GM12878 (cell line): ENCODE measurements at regions not wholly inside any gene's neighbourhood (a gene's known extent, or its start where the extent isn't known, plus 50 kb on each side); places are given as distances from the start of the nearest gene placed in this dataset.
A peak's percentile ranks its signal among the peaks of the same experiment; 100 is the strongest.

Source experiments
- ATAC-seq: fragments of 200-7000 bp; cut with Tn5 transposase; 3 replicates; pipeline ENCODE4 v1.9.1; 2020; ENCODE audit warnings: mild to moderate bottlenecking, moderate library complexity
- BruUV-seq: library from RNA; stranded (reverse); fragments of 400-500 nt; replicated peaks from 2 replicates; lab custom pipeline; 2021; lab: Mats Ljungman, UMichigan
- CTCF ChIA-PET: fragments of 300-600 bp; sonication (Branson Sonifier 250); formaldehyde crosslinking; extraction: SDS; loops from one replicate; lab custom pipeline; 2021; ENCODE audit warnings: inconsistent platforms; lab: Yijun Ruan, JAX
- POLR2A ChIA-PET: fragments of 350-600 bp; formaldehyde crosslinking; extraction: SDS; loops from one replicate; lab custom pipeline; 2021; ENCODE audit warnings: inconsistent platforms; lab: Charles Lee
- RAD21 ChIA-PET: fragments of 300-600 bp; sonication (Branson Sonifier 250); formaldehyde crosslinking; loops from one replicate; lab custom pipeline; 2023; ENCODE audit warnings: antibody characterized with exemption; ENCODE audit not compliant: unreplicated experiment; lab: Charles Lee
- SMC1A ChIA-PET: fragments of 300-600 bp; sonication (Branson Sonifier 250); formaldehyde crosslinking; loops from one replicate; lab custom pipeline; 2023; ENCODE audit not compliant: unreplicated experiment, uncharacterized antibody; lab: Charles Lee
- DNase-seq: peaks from one replicate; pipeline ENCODE4 v3.0.0-alpha.2; 2011; ENCODE audit warnings: low read depth, low spot score
- FAIRE-seq: peaks from 3 replicates; lab custom pipeline; 2011; peaks lifted over from hg19 to GRCh38; lab: Jason Lieb, UNC
- H2AFZ ChIP-seq: 2 replicates; pipeline ENCODE4 v1.6.0; 2011; ENCODE audit warnings: low read depth, low read length, control low read depth; ENCODE audit not compliant: control insufficient read depth
- H3K27ac ChIP-seq: 2 replicates; pipeline ENCODE4 v1.5.1; 2011; ENCODE audit warnings: control low read depth; ENCODE audit not compliant: control insufficient read depth, insufficient read depth
- H3K27me3 ChIP-seq, 2 experiments: replicated peaks in 1 of 2; 2 replicates each; pipeline versions ENCODE4 v1.6.0 to v1.6.1; 2011; ENCODE audit warnings: low read length in 1 of 2; ENCODE audit not compliant: control insufficient read depth in 2 of 2, insufficient read depth in 2 of 2
- H3K36me3 ChIP-seq, 2 experiments: 2 replicates each; pipeline ENCODE4 v1.5.1; 2011; ENCODE audit warnings: low read length in 1 of 2; ENCODE audit not compliant: control insufficient read depth in 2 of 2, insufficient read depth in 2 of 2
- H3K4me1 ChIP-seq: 2 replicates; pipeline ENCODE4 v1.6.1; 2011; ENCODE audit warnings: mild to moderate bottlenecking, low read length, moderate library complexity, mixed read lengths; ENCODE audit not compliant: control insufficient read depth, insufficient read depth
- H3K4me2 ChIP-seq: 2 replicates; pipeline ENCODE4 v1.6.0; 2011; ENCODE audit warnings: control low read depth; ENCODE audit not compliant: control insufficient read depth, insufficient read depth
- H3K4me3 ChIP-seq: fragments of 200-600 bp; sonication (generic); 2 replicates; pipeline ENCODE4 v1.5.1; 2016
- H3K79me2 ChIP-seq: 2 replicates; pipeline ENCODE4 v1.6.0; 2011; ENCODE audit warnings: low read length; ENCODE audit not compliant: control insufficient read depth, insufficient read depth
- H3K9ac ChIP-seq: 2 replicates; pipeline ENCODE4 v1.8.0; 2011; ENCODE audit warnings: low read length, control low read depth, mixed read lengths; ENCODE audit not compliant: control insufficient read depth, insufficient read depth
- H3K9me3 ChIP-seq: replicated peaks from 3 replicates; pipeline ENCODE4 v1.5.1; 2011; ENCODE audit warnings: mild to moderate bottlenecking, low read length; ENCODE audit not compliant: control insufficient read depth, insufficient read depth
- H4K20me1 ChIP-seq: 2 replicates; pipeline ENCODE4 v1.6.0; 2011; ENCODE audit not compliant: control insufficient read depth, insufficient read depth
- FOXM1 ChIP-seq: IDR thresholded peaks from 2 replicates; pipeline ENCODE4 v1.6.1; 2012; ENCODE audit warnings: low read depth, mild to moderate bottlenecking, inconsistent platforms, low read length, moderate library complexity
- MEF2A ChIP-seq: IDR thresholded peaks from 2 replicates; pipeline ENCODE4 v1.6.1; 2011; ENCODE audit warnings: low read depth, mild to moderate bottlenecking, low read length, moderate library complexity; ENCODE audit not compliant: insufficient read depth
- MEF2B ChIP-seq: fragments of 450-650 bp; IDR thresholded peaks from 2 replicates; pipeline ENCODE4 v1.6.1; 2018; ENCODE audit warnings: mild to moderate bottlenecking, moderate library complexity; ENCODE audit not compliant: partially characterized antibody, poor library complexity, severe bottlenecking
- POU2F2 ChIP-seq: IDR thresholded peaks from 3 replicates; pipeline ENCODE4 v1.6.1; 2011; ENCODE audit warnings: low read depth, mild to moderate bottlenecking, low read length, borderline replicate concordance
- RAD51 ChIP-seq: fragments of 450-650 bp; IDR thresholded peaks from 2 replicates; pipeline ENCODE4 v1.6.1; 2016; ENCODE audit warnings: moderate library complexity, mild to moderate bottlenecking, inconsistent platforms
- SMAD5 ChIP-seq: IDR thresholded peaks from 2 replicates; pipeline ENCODE4 v1.6.1; 2016; ENCODE audit warnings: antibody characterized with exemption, low read depth
- SPI1 ChIP-seq: IDR thresholded peaks from 2 replicates; pipeline ENCODE4 v1.6.1; 2011; ENCODE audit warnings: low read depth, mild to moderate bottlenecking, low read length, moderate library complexity, borderline replicate concordance; ENCODE audit not compliant: insufficient read depth
- ZNF217 ChIP-seq: fragments of 450-650 bp; IDR thresholded peaks from 2 replicates; pipeline ENCODE4 v1.6.1; 2017; ENCODE audit warnings: antibody characterized with exemption, mild to moderate bottlenecking
- WGBS: methylation state at CpG from one replicate; pipeline ENCODE4 v1.1.6; 2016; ENCODE audit warnings: low lambda C conversion rate; ENCODE audit not compliant: insufficient replicate concordance, insufficient coverage; ENCODE audit errors: missing lambda C conversion rate; 5-methylcytosine and 5-hydroxymethylcytosine counted together
- in situ Hi-C: fragments of 300-500 bp; cut with MboI; formaldehyde crosslinking; loops from 9 replicates; pipeline ENCODE4 v1.14.3; 2018; ENCODE audit warnings: mixed read lengths
- intact Hi-C: fragments of 100-400 bp; cut with micrococcal nuclease; formaldehyde crosslinking; loops from one replicate; pipeline ENCODE4 v1.14.2; 2022; ENCODE audit not compliant: unreplicated experiment
- TF ChIP-seq, protein P1 (sequence below): IDR thresholded peaks from 2 replicates; pipeline ENCODE4 v1.6.1; 2011; ENCODE audit warnings: borderline replicate concordance, low read depth, mild to moderate bottlenecking, moderate library complexity, low read length; ENCODE audit not compliant: insufficient read depth, poor library complexity, severe bottlenecking
- TF ChIP-seq, protein P2 (sequence below): fragments of 450-650 bp; formaldehyde crosslinking; IDR thresholded peaks from 2 replicates; pipeline ENCODE4 v1.4.0; 2020; ENCODE audit warnings: mild to moderate bottlenecking, moderate library complexity
- TF ChIP-seq, protein P3 (sequence below): fragments of 450-650 bp; IDR thresholded peaks from 2 replicates; pipeline ENCODE4 v1.6.1; 2017; ENCODE audit warnings: mild to moderate bottlenecking, moderate library complexity

DNA sequence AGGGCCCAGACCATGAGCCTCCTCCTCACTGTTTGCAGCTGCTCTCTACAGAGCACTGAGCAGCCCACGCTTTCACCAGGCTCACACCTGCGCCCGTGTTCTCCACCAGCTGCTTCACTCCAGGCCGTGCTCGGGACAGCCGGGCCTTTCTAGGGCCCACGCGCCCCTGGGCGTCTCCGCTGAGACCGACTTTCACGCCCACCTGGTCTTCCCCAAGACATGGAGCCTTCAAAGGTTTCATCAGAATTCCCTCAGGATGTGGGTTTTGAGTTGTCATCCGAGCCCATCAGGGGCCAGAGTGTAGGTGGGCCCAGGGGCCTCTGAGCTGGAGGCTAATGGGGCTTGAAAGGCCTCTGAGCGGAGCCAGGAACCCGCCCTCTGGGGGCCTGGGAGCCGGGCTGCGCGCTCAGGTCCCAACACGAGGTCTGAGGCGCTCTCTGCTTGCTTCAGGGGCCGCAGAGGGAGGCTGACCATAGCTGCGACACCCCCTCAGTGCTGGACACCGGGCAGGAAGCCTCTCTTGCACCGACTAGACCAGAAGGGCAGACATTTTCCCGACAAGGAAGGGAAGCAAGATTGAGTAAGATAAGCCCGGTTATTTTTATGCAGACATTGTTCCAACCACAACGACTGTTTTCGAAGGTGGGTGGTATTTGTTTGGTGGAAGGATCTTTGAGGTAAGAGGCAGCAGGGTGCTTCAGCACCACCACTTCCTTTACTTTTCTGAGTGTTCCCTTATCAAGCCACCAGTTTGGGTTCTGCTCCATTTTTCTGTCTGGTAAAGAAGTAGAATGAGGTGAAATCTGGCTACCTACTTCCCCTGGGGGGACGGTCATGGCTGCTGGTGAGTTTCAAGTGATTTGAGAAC lies 125.0 kb upstream of the FUT8 start:
- ChIA-PET RAD21 (interaction anchor here (0.6 to 8.9 kb wide), 32 partner anchors 9 to 537 kb away, joined by 3 to 209 read pairs (median 4); partner anchors contain the start of gene FUT8), SMC1A (interaction anchor here (0.5 to 12.7 kb wide), 29 partner anchors 9 to 673 kb away, joined by 3 to 203 read pairs (median 4); partner anchors contain the start of gene FUT8), CTCF (interaction anchor here (0.9 to 12.7 kb wide), 17 partner anchors 10 to 537 kb away, joined by 3 to 199 read pairs (median 5); partner anchors contain the start of gene FUT8), POLR2A (interaction anchor here (0.6 to 4.8 kb wide), 12 partner anchors 8 to 126 kb away, joined by 3 to 51 read pairs (median 4); partner anchors contain the start of gene FUT8)
- Histone ChIP-seq H4K20me1 (no peaks in the 10 kb centered on the region), H3K4me3 (peak overlapping the region; percentile 53), H2AFZ (peak overlapping the region; percentile 91), H3K36me3 (peaks cover 0 to 4% of the 10 kb centered on the region in 2 experiments; a peak in 1 of 4 replicates), H3K9me3 (no peaks in the 10 kb centered on the region; the same call in 2 of the 3 replicates), H3K4me2 (peak overlapping the region; percentile 87), H3K9ac (peak overlapping the region; percentile 86), H3K79me2 (peaks cover 31% of the 10 kb centered on the region), H3K27me3 (no peaks in the 10 kb centered on the region), H3K4me1 (peaks cover 77% of the 10 kb centered on the region), H3K27ac (peak overlapping the region; percentile 98)
- in situ Hi-C loops (loop anchor here (10.0 kb wide), 1 partner anchor 123 kb away; no protein-coding TSS in a partner anchor), intact Hi-C loops (loop anchor here (1.0 to 10.0 kb wide), 8 partner anchors 15 to 537 kb away; partner anchors contain the start of genes FNTB and FUT8)
- WGBS = 2% methylated on average over 29 of the region's 29 CpGs
- FAIRE-seq (peak; percentile 57), DNase-seq (no peak), ATAC-seq (peak; percentile 77)
- BruUV-seq = no TSS peak
- TF ChIP-seq SPI1 (peak; percentile 59), ZNF217 (0 out of 2 replicates have a peak, but pooled peaks have one; percentile 22), RAD51 (no peak), MEF2A (peak; percentile 69), SMAD5 (0 out of 2 replicates have a peak, but pooled peaks have one; percentile 42), MEF2B (peak; percentile 65), POU2F2 (peak; percentile 57; the same call in 2 of the 3 replicates), FOXM1 (peak; percentile 85)
- TF ChIP-seq, protein P1, sequence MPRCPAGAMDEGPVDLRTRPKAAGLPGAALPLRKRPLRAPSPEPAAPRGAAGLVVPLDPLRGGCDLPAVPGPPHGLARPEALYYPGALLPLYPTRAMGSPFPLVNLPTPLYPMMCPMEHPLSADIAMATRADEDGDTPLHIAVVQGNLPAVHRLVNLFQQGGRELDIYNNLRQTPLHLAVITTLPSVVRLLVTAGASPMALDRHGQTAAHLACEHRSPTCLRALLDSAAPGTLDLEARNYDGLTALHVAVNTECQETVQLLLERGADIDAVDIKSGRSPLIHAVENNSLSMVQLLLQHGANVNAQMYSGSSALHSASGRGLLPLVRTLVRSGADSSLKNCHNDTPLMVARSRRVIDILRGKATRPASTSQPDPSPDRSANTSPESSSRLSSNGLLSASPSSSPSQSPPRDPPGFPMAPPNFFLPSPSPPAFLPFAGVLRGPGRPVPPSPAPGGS = peak; percentile 30
- TF ChIP-seq, protein P2, sequence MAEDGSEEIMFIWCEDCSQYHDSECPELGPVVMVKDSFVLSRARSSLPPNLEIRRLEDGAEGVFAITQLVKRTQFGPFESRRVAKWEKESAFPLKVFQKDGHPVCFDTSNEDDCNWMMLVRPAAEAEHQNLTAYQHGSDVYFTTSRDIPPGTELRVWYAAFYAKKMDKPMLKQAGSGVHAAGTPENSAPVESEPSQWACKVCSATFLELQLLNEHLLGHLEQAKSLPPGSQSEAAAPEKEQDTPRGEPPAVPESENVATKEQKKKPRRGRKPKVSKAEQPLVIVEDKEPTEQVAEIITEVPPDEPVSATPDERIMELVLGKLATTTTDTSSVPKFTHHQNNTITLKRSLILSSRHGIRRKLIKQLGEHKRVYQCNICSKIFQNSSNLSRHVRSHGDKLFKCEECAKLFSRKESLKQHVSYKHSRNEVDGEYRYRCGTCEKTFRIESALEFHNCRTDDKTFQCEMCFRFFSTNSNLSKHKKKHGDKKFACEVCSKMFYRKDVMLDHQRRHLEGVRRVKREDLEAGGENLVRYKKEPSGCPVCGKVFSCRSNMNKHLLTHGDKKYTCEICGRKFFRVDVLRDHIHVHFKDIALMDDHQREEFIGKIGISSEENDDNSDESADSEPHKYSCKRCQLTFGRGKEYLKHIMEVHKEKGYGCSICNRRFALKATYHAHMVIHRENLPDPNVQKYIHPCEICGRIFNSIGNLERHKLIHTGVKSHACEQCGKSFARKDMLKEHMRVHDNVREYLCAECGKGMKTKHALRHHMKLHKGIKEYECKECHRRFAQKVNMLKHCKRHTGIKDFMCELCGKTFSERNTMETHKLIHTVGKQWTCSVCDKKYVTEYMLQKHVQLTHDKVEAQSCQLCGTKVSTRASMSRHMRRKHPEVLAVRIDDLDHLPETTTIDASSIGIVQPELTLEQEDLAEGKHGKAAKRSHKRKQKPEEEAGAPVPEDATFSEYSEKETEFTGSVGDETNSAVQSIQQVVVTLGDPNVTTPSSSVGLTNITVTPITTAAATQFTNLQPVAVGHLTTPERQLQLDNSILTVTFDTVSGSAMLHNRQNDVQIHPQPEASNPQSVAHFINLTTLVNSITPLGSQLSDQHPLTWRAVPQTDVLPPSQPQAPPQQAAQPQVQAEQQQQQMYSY (CRISPR knock-in tag) = no peak; the same call in 1 of the 2 replicates
- TF ChIP-seq, protein P3, sequence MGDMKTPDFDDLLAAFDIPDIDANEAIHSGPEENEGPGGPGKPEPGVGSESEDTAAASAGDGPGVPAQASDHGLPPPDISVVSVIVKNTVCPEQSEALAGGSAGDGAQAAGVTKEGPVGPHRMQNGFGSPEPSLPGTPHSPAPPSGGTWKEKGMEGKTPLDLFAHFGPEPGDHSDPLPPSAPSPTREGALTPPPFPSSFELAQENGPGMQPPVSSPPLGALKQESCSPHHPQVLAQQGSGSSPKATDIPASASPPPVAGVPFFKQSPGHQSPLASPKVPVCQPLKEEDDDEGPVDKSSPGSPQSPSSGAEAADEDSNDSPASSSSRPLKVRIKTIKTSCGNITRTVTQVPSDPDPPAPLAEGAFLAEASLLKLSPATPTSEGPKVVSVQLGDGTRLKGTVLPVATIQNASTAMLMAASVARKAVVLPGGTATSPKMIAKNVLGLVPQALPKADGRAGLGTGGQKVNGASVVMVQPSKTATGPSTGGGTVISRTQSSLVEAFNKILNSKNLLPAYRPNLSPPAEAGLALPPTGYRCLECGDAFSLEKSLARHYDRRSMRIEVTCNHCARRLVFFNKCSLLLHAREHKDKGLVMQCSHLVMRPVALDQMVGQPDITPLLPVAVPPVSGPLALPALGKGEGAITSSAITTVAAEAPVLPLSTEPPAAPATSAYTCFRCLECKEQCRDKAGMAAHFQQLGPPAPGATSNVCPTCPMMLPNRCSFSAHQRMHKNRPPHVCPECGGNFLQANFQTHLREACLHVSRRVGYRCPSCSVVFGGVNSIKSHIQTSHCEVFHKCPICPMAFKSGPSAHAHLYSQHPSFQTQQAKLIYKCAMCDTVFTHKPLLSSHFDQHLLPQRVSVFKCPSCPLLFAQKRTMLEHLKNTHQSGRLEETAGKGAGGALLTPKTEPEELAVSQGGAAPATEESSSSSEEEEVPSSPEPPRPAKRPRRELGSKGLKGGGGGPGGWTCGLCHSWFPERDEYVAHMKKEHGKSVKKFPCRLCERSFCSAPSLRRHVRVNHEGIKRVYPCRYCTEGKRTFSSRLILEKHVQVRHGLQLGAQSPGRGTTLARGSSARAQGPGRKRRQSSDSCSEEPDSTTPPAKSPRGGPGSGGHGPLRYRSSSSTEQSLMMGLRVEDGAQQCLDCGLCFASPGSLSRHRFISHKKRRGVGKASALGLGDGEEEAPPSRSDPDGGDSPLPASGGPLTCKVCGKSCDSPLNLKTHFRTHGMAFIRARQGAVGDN = peak; percentile 90
